ENCODE measurements at regions not wholly inside any gene's neighbourhood (a gene's known extent, or its start where the extent isn't known, plus 50 kb on each side); places are given as distances from the start of the nearest gene placed in this dataset.

- no peak for TF ChIP-seq CTCF (IDR thresholded peaks at IDR 0.05; ENCODE audit: low read depth, low read length)
- TF ChIP-seq EZH2phosphoT487 (IDR thresholded peaks at IDR 0.05; ENCODE audit: low read depth), result no peak
Observed at GRCh38 chr1:184888505-184888904, 85.8 kb downstream of the NIBAN1 start.
